Esophagus muscularis mucosa (tissue), 3 donors: ENCODE measurements at regions not wholly inside any gene's neighbourhood (a gene's known extent, or its start where the extent isn't known, plus 50 kb on each side); places are given as distances from the start of the nearest gene placed in this dataset.

Source experiments
- POLR2AphosphoS5 ChIP-seq, 2 donors: sonication (generic); formaldehyde crosslinking; IDR thresholded peaks; one replicate each; pipeline ENCODE4 v1.6.1; 2017; ENCODE audit warnings: antibody characterized with exemption in 2 of 2
- TF ChIP-seq, protein P1 (sequence below), 3 experiments: fragments of 200-600 bp in 2 of 3; fragments of 450-650 bp in 1 of 3; sonication (generic) in 2 of 3; IDR thresholded peaks; one replicate each; pipeline ENCODE4 v1.5.1; 2017 to 2019; ENCODE audit warnings: antibody characterized with exemption in 3 of 3, mild to moderate bottlenecking in 2 of 3, moderate library complexity in 1 of 3

DNA sequence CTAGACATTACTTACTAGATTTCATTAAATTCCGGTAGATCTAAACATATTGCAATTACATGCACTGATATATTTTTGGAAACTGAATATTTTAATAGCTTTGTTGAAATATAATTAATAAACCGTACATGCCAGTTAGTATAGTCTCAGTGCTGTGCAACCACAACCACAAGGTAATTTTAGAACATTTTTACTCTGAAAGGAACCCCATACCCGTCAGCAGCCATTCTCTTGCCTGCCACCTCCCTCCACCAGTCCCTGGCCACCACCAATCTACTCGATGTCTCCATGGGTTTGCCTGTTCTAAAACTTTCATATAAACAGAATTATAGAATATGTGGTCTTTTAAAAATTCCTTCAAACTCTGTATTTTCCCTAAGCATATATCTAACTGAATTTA lies 293.9 kb downstream of the THBS2 start:
- TF ChIP-seq, protein P1, sequence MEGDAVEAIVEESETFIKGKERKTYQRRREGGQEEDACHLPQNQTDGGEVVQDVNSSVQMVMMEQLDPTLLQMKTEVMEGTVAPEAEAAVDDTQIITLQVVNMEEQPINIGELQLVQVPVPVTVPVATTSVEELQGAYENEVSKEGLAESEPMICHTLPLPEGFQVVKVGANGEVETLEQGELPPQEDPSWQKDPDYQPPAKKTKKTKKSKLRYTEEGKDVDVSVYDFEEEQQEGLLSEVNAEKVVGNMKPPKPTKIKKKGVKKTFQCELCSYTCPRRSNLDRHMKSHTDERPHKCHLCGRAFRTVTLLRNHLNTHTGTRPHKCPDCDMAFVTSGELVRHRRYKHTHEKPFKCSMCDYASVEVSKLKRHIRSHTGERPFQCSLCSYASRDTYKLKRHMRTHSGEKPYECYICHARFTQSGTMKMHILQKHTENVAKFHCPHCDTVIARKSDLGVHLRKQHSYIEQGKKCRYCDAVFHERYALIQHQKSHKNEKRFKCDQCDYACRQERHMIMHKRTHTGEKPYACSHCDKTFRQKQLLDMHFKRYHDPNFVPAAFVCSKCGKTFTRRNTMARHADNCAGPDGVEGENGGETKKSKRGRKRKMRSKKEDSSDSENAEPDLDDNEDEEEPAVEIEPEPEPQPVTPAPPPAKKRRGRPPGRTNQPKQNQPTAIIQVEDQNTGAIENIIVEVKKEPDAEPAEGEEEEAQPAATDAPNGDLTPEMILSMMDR (IDR thresholded peaks at IDR 0.05): no peak
- no peak for TF ChIP-seq POLR2AphosphoS5 (IDR thresholded peaks at IDR 0.05)
